Endothelial cell of umbilical vein (primary cell): ENCODE measurements at regions not wholly inside any gene's neighbourhood (a gene's known extent, or its start where the extent isn't known, plus 50 kb on each side); places are given as distances from the start of the nearest gene placed in this dataset.
"Not testable (repeated sequence)": the region's sequence is repeated elsewhere in the genome, so short reads cannot be mapped to it uniquely, and the experiment has no call there.

Experiments
- BruUV-seq: library from RNA; stranded (reverse); fragments of 400-500 nt; replicated peaks from 2 replicates; lab custom pipeline; 2021; lab: Mats Ljungman, UMichigan
- CTCF ChIA-PET: fragments of 300-600, 350-600 bp; sonication (Branson Sonifier 250); formaldehyde crosslinking; loops from one replicate; lab custom pipeline; 2021; ENCODE audit warnings: antibody characterized with exemption, inconsistent platforms; lab: Charles Lee
- POLR2A ChIA-PET: fragments of 300-600, 350-600 bp; sonication (Branson Sonifier 250); formaldehyde crosslinking; loops from one replicate; lab custom pipeline; 2021; ENCODE audit warnings: antibody characterized with exemption, inconsistent platforms; lab: Charles Lee
- DNase-seq: peaks from one replicate; pipeline ENCODE4 v3.0.0-alpha.2; 2011; ENCODE audit warnings: low read depth, low spot score
- FAIRE-seq: peaks from 2 replicates; lab custom pipeline; 2011; peaks lifted over from hg19 to GRCh38; lab: Jason Lieb, UNC
- H2AFZ ChIP-seq: 2 replicates; pipeline ENCODE4 v1.6.0; 2012; ENCODE audit warnings: low read depth, low read length, control low read depth, inconsistent platforms
- H3K27ac ChIP-seq: 2 replicates; pipeline ENCODE4 v1.5.1; 2011; ENCODE audit warnings: low read depth, mild to moderate bottlenecking, control low read depth, low read length, moderate library complexity; ENCODE audit not compliant: insufficient read depth
- H3K27me3 ChIP-seq, 2 experiments: 2 replicates each; pipeline versions ENCODE4 v1.6.0 to v1.6.1; 2011; ENCODE audit warnings: low read length in 2 of 2, mixed read lengths in 1 of 2; ENCODE audit not compliant: control insufficient read depth in 2 of 2, insufficient read depth in 2 of 2
- H3K36me3 ChIP-seq, 2 experiments: 2 replicates in 1 of 2; 3 replicates in 1 of 2; pipeline ENCODE4 v1.5.1; 2011; ENCODE audit warnings: low read length in 2 of 2, mild to moderate bottlenecking in 1 of 2, moderate library complexity in 1 of 2; ENCODE audit not compliant: control insufficient read depth in 2 of 2, insufficient read depth in 2 of 2; ENCODE audit errors: extremely low read depth in 1 of 2
- H3K4me1 ChIP-seq: 3 replicates; pipeline ENCODE4 v1.5.1; 2011; ENCODE audit warnings: mild to moderate bottlenecking, low read length; ENCODE audit not compliant: control insufficient read depth, insufficient read depth; ENCODE audit errors: extremely low read depth
- H3K4me2 ChIP-seq: 2 replicates; pipeline ENCODE4 v1.6.1; 2011; ENCODE audit warnings: low read length, control low read depth, mixed read lengths; ENCODE audit not compliant: insufficient read depth
- H3K4me3 ChIP-seq, 3 experiments: fragments of 200-600 bp in 1 of 3; sonication (generic), shearing (Covaris generic) in 1 of 3; replicated peaks in 1 of 3; 2 replicates each; pipeline ENCODE4 v1.5.1; 2011 to 2016; ENCODE audit warnings: control low read depth in 3 of 3, low read length in 3 of 3, mild to moderate bottlenecking in 2 of 3, inconsistent platforms in 1 of 3, low read depth in 1 of 3, moderate library complexity in 1 of 3; ENCODE audit not compliant: insufficient read depth in 1 of 3
- H3K79me2 ChIP-seq: 2 replicates; pipeline ENCODE4 v1.6.0; 2012; ENCODE audit warnings: low read length, inconsistent platforms; ENCODE audit not compliant: control insufficient read depth, insufficient read depth
- H3K9ac ChIP-seq: replicated peaks from 2 replicates; pipeline ENCODE3; 2011; ENCODE audit warnings: low read length, control low read depth; ENCODE audit not compliant: insufficient read depth; ENCODE audit errors: extremely low read depth
- H3K9me1 ChIP-seq: replicated peaks from 3 replicates; pipeline ENCODE4 v1.6.0; 2011; ENCODE audit warnings: mild to moderate bottlenecking, low read length; ENCODE audit not compliant: control insufficient read depth, insufficient read depth; ENCODE audit errors: extremely low read depth
- H3K9me3 ChIP-seq: replicated peaks from 2 replicates; pipeline ENCODE4 v1.5.1; 2012; ENCODE audit warnings: low read length, inconsistent platforms; ENCODE audit not compliant: control insufficient read depth, insufficient read depth
- H4K20me1 ChIP-seq: replicated peaks from 2 replicates; pipeline ENCODE3; 2011; ENCODE audit warnings: mild to moderate bottlenecking, low read length; ENCODE audit not compliant: control insufficient read depth, insufficient read depth; ENCODE audit errors: extremely low read depth
- EZH2 ChIP-seq: IDR thresholded peaks from 2 replicates; pipeline ENCODE4 v1.6.1; 2012; ENCODE audit warnings: borderline replicate concordance, low read depth, mild to moderate bottlenecking, moderate library complexity, low read length, inconsistent platforms; ENCODE audit not compliant: severe bottlenecking
- FOS ChIP-seq: IDR thresholded peaks from 2 replicates; pipeline ENCODE4 v1.6.1; 2011; ENCODE audit warnings: mild to moderate bottlenecking, low read length, moderate library complexity, borderline replicate concordance; ENCODE audit not compliant: insufficient read depth
- GATA2 ChIP-seq: IDR thresholded peaks from 2 replicates; pipeline ENCODE4 v1.7.0; 2011; ENCODE audit warnings: low read depth, mild to moderate bottlenecking, moderate library complexity, mixed read lengths, low read length; ENCODE audit not compliant: insufficient read length, insufficient read depth
- JUN ChIP-seq: IDR thresholded peaks from 2 replicates; pipeline ENCODE4 v1.6.1; 2011; ENCODE audit warnings: borderline replicate concordance, low read depth; ENCODE audit not compliant: insufficient read length, insufficient read depth
- dilution Hi-C: fragments of 300-500 bp; cut with MboI; formaldehyde crosslinking; loops from one replicate; pipeline ENCODE4 v1.15.0; 2019; ENCODE audit warnings: low sequenced_read_pairs; ENCODE audit not compliant: extremely low pct_ligation_motif_present
- intact Hi-C: fragments of 100-400 bp; cut with micrococcal nuclease; formaldehyde crosslinking; loops from one replicate; pipeline ENCODE4 v1.10.0; 2022
- TF ChIP-seq, protein P1 (sequence below), 2 donors: IDR thresholded peaks; 1 replicate in 1 of 2; 2 replicates in 1 of 2; pipeline ENCODE4 v1.5.1; 2011; ENCODE audit warnings: low read length in 2 of 2, mild to moderate bottlenecking in 2 of 2, moderate library complexity in 2 of 2, control low read depth in 1 of 2, inconsistent platforms in 1 of 2, low read depth in 1 of 2; ENCODE audit not compliant: insufficient read depth in 1 of 2; ENCODE audit errors: extremely low read depth in 1 of 2

DNA sequence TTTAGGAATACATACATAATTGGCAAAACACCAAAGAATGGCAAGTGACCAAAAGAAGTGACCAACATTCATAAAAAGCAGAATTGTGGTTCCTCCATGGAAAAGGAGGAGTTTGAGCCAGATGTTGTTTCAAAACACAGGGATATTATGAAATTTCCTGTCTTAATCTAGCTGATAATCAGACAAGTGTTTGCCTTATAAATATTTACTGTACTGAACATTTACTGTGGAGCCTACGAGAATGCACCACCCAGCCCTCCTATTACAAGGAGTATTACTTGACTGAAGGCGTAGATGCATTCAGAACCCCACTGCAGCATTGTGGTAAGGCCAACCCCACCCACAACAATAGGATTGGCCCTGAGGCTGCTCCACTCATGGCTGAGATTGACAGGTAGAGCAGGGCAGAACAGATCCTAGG is 118.9 kb downstream of the AKR1D1 start:
- no peaks in the 10 kb centered on the region for H3K9me3 ChIP-seq
- no peak for TF ChIP-seq GATA2
- no peak for TF ChIP-seq FOS
- no peak for TF ChIP-seq JUN
- TF ChIP-seq EZH2: no peak
- TF ChIP-seq, protein P1, sequence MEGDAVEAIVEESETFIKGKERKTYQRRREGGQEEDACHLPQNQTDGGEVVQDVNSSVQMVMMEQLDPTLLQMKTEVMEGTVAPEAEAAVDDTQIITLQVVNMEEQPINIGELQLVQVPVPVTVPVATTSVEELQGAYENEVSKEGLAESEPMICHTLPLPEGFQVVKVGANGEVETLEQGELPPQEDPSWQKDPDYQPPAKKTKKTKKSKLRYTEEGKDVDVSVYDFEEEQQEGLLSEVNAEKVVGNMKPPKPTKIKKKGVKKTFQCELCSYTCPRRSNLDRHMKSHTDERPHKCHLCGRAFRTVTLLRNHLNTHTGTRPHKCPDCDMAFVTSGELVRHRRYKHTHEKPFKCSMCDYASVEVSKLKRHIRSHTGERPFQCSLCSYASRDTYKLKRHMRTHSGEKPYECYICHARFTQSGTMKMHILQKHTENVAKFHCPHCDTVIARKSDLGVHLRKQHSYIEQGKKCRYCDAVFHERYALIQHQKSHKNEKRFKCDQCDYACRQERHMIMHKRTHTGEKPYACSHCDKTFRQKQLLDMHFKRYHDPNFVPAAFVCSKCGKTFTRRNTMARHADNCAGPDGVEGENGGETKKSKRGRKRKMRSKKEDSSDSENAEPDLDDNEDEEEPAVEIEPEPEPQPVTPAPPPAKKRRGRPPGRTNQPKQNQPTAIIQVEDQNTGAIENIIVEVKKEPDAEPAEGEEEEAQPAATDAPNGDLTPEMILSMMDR (IDR thresholded peaks at IDR 0.05; ENCODE audit: extremely low read depth in 1 of 2, insufficient read depth in 1 of 2, low read depth in 1 of 2, low read length in 2 of 2): no peak
- ChIA-PET CTCF (no interaction called here), POLR2A (no interaction called here)
- DNase-seq (no peak), FAIRE-seq (no peak)
- dilution Hi-C loops: no loop called here
- no TSS peak for BruUV-seq
- H3K4me1 ChIP-seq: no peaks in the 10 kb centered on the region
- no peaks in the 10 kb centered on the region for H3K79me2 ChIP-seq
- H3K9me1 ChIP-seq: no peaks in the 10 kb centered on the region
- no peaks in the 10 kb centered on the region for H3K36me3 ChIP-seq
- H3K4me2 ChIP-seq: no peak overlapping the region
- intact Hi-C loops: no loop called here
- no peak overlapping the region for H2AFZ ChIP-seq
- no peak overlapping the region for H3K27ac ChIP-seq
- no peak overlapping the region for H3K4me3 ChIP-seq
- H3K9ac ChIP-seq: no peak overlapping the region
- H4K20me1 ChIP-seq: no peaks in the 10 kb centered on the region
- H3K27me3 ChIP-seq: no peaks in the 10 kb centered on the region

DNA sequence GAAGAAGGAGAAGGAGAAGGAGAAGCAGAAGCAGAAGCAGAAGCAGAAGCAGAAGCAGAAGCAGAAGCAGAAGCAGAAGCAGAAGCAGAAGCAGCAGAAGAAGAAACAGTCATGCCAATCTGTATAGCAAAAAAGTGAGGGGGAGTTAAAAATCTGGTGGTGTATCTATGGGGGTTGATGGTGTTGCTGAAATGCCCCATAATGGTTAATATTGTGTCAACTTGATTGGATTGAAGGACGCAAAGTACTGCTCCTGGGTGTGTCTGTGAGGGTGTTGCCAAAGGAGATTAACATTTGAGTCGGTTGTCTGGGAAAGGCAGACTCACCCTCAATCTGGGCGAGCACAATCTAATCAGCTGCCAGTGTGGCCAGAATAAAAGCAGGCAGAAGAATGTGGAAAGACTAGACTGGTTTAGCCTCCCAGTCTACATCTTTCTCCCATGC is 120.3 kb downstream of the AKR1D1 start:
- H3K4me2 ChIP-seq, dilution Hi-C loops, H3K4me3 ChIP-seq, H4K20me1 ChIP-seq, intact Hi-C loops, H2AFZ ChIP-seq, FAIRE-seq, H3K36me3 ChIP-seq, H3K9me1 ChIP-seq, H3K79me2 ChIP-seq, H3K27me3 ChIP-seq, H3K4me1 ChIP-seq, H3K9me3 ChIP-seq, BruUV-seq, H3K27ac ChIP-seq, H3K9ac ChIP-seq, POLR2A ChIA-PET, DNase-seq: not testable (repeated sequence)
- CTCF ChIA-PET: interaction anchor here (1.3 kb wide), 1 partner anchor 65 kb away, joined by 3 read pairs; no protein-coding TSS in a partner anchor
